HepG2 (cell line): ENCODE measurements at regions not wholly inside any gene's neighbourhood (a gene's known extent, or its start where the extent isn't known, plus 50 kb on each side); places are given as distances from the start of the nearest gene placed in this dataset.
A peak's percentile ranks its signal among the peaks of the same experiment; 100 is the strongest.

Source experiments
- ARID5B ChIP-seq: IDR thresholded peaks from 2 replicates; pipeline ENCODE4 v1.4.0; 2020; ENCODE audit warnings: mild to moderate bottlenecking, missing genetic modification reagents
- CEBPB ChIP-seq: IDR thresholded peaks from 2 replicates; pipeline ENCODE4 v1.6.1; 2011; ENCODE audit warnings: low read depth, low read length, improper control_type of control experiment, borderline replicate concordance
- FOXA3 ChIP-seq: IDR thresholded peaks from 2 replicates; pipeline ENCODE4 v1.6.1; 2016; ENCODE audit warnings: missing genetic modification reagents, missing compliant biosample characterization
- PAXIP1 ChIP-seq: sonication (generic); formaldehyde crosslinking; conservative IDR thresholded peaks from 2 replicates; pipeline ENCODE4 v1.4.0; 2020; ENCODE audit warnings: mild to moderate bottlenecking, missing genetic modification reagents, moderate library complexity
- PREB ChIP-seq: sonication (generic); formaldehyde crosslinking; IDR thresholded peaks from 2 replicates; pipeline ENCODE4 v1.4.0; 2020; ENCODE audit warnings: missing genetic modification reagents
- RARA ChIP-seq: IDR thresholded peaks from 2 replicates; pipeline ENCODE4 v1.6.1; 2016; ENCODE audit warnings: missing genetic modification reagents, missing compliant biosample characterization
- RFX1 ChIP-seq: fragments of 450-650 bp; IDR thresholded peaks from 2 replicates; pipeline ENCODE4 v1.6.1; 2017
- RXRB ChIP-seq: IDR thresholded peaks from 2 replicates; pipeline ENCODE4 v1.6.1; 2016; ENCODE audit warnings: borderline replicate concordance, missing genetic modification reagents, missing compliant biosample characterization
- SOX13 ChIP-seq, 3 experiments: fragments of 450-650 bp in 1 of 3; sonication (generic) in 1 of 3; formaldehyde crosslinking in 1 of 3; IDR thresholded peaks in 2 of 3; conservative IDR thresholded peaks in 1 of 3; 2 replicates each; pipeline versions ENCODE4 v1.5.0 to v1.6.1; 2016 to 2020; ENCODE audit warnings: antibody characterized with exemption in 1 of 3, mild to moderate bottlenecking in 1 of 3, missing compliant biosample characterization in 1 of 3, missing genetic modification reagents in 1 of 3, moderate library complexity in 1 of 3
- TEAD3 ChIP-seq: optimal IDR thresholded peaks from 2 replicates; pipeline ENCODE3; 2016; ENCODE audit warnings: borderline replicate concordance
- ZNF710 ChIP-seq: sonication (generic); formaldehyde crosslinking; IDR thresholded peaks from 2 replicates; pipeline ENCODE4 v1.5.0; 2020; ENCODE audit warnings: mild to moderate bottlenecking, missing genetic modification reagents, borderline replicate concordance

GRCh38 chr3:24598695-24599470 is 104.2 kb upstream of the THRB start (continued):
- TF ChIP-seq ZNF710 (CRISPR knock-in tag) (peak; percentile 87), PAXIP1 (0 out of 2 replicates have a peak, but pooled peaks have one; percentile 22), TEAD3 (CRISPR knock-in tag) (peak; percentile 15), SOX13 (IDR thresholded peaks at IDR 0.05) (no peak), SOX13 (CRISPR knock-in tag; conservative IDR thresholded peaks at IDR 0.05 in 1 of 2, IDR thresholded peaks at IDR 0.05 in 1 of 2) (peak in 1 of 2 experiments; percentile 70; a peak in 2 of 4 replicates), ARID5B (CRISPR knock-in tag) (peak; percentile 60), RFX1 (no peak), FOXA3 (peak; percentile 22; the same call in 1 of the 2 replicates), PREB (no peak), RARA (CRISPR knock-in tag) (0 out of 2 replicates have a peak, but pooled peaks have one; percentile 40), RXRB (peak; percentile 71; the same call in 1 of the 2 replicates), CEBPB (0 out of 2 replicates have a peak, but pooled peaks have one; percentile 16)
